Activated CD4-positive, alpha-beta T cell treated with anti-CD3 and anti-CD28 coated beads, Interleukin-2, amount 50 U/mL, for 1 hour (primary cell): ENCODE measurements at regions not wholly inside any gene's neighbourhood (a gene's known extent, or its start where the extent isn't known, plus 50 kb on each side); places are given as distances from the start of the nearest gene placed in this dataset.
"Not testable (repeated sequence)": the region's sequence is repeated elsewhere in the genome, so short reads cannot be mapped to it uniquely, and the experiment has no call there.

Source experiments
- DNase-seq: peaks from one replicate; pipeline ENCODE4 v3.0.0-alpha.2; 2020

GRCh38 chr1:168490306-168490705, 53.5 kb downstream of the XCL2 start:
- no peak for DNase-seq

GRCh38 chr1:168488138-168488537, 55.7 kb downstream of the XCL2 start:
- DNase-seq = no peak

GRCh38 chr1:168486820-168487219, 57.0 kb downstream of the XCL2 start:
- not testable (repeated sequence) for DNase-seq

- no peak for DNase-seq
Observed at GRCh38 chr1:168485048-168485447, 58.7 kb downstream of the XCL2 start.

- DNase-seq = no peak
Observed at GRCh38 chr1:168484083-168484482, 59.7 kb downstream of the XCL2 start.

- DNase-seq = no peak
Observed at GRCh38 chr1:168483539-168483938, 60.3 kb downstream of the XCL2 start.

GRCh38 chr1:168482106-168482505, 61.7 kb downstream of the XCL2 start:
- no peak for DNase-seq

GRCh38 chr1:168481586-168481985, 62.2 kb downstream of the XCL2 start:
- DNase-seq = no peak

GRCh38 chr1:168480997-168481396, 62.8 kb downstream of the XCL2 start:
- no peak for DNase-seq

- no peak for DNase-seq
Observed at GRCh38 chr1:168477792-168478191, 66.0 kb downstream of the XCL2 start.

- no peak for DNase-seq
Observed at GRCh38 chr1:168476588-168477385, 67.0 kb downstream of the XCL2 start.

- no peak for DNase-seq
Observed at GRCh38 chr1:168474322-168474721, 69.5 kb downstream of the XCL2 start.

- no peak for DNase-seq
Observed at GRCh38 chr1:168473126-168473525, 70.7 kb downstream of the XCL2 start.

GRCh38 chr1:168472223-168472622, 71.6 kb downstream of the XCL2 start:
- DNase-seq = no peak

- DNase-seq = no peak
Observed at GRCh38 chr1:168470901-168471431, 72.8 kb downstream of the XCL2 start.

GRCh38 chr1:168469690-168470089, 74.1 kb downstream of the XCL2 start:
- peak; percentile 7 for DNase-seq

- no peak for DNase-seq
Observed at GRCh38 chr1:168468822-168469221, 75.0 kb downstream of the XCL2 start.

GRCh38 chr1:168468042-168468809, 75.6 kb downstream of the XCL2 start:
- no peak for DNase-seq

GRCh38 chr1:168467452-168467851, 76.3 kb downstream of the XCL2 start:
- no peak for DNase-seq

GRCh38 chr1:168466714-168467131, 77.1 kb downstream of the XCL2 start:
- DNase-seq = no peak

- no peak for DNase-seq
Observed at GRCh38 chr1:168466092-168466713, 77.6 kb downstream of the XCL2 start.

GRCh38 chr1:168461108-168461507, 82.7 kb downstream of the XCL2 start:
- not testable (repeated sequence) for DNase-seq

- DNase-seq = not testable (repeated sequence)
Observed at GRCh38 chr1:168457296-168457695, 86.5 kb downstream of the XCL2 start.
